HepG2 (cell line): ENCODE measurements at regions not wholly inside any gene's neighbourhood (a gene's known extent, or its start where the extent isn't known, plus 50 kb on each side); places are given as distances from the start of the nearest gene placed in this dataset.

Experiments used
- ATAC-seq: fragments of 200-7000 bp; cut with Tn5 transposase; 3 replicates; pipeline ENCODE4 v1.9.1; 2020; ENCODE audit warnings: mild to moderate bottlenecking, moderate library complexity
- BruUV-seq: library from RNA; stranded (reverse); fragments of 400-500 nt; replicated peaks from 2 replicates; lab custom pipeline; 2021; lab: Mats Ljungman, UMichigan
- CTCF ChIA-PET: fragments of 300-600 bp; formaldehyde crosslinking; extraction: SDS; loops from one replicate; lab custom pipeline; 2021; ENCODE audit warnings: low total read pairs, inconsistent platforms, low intra/inter-chr PET ratio; lab: Yijun Ruan, JAX
- POLR2A ChIA-PET: fragments of 350-600 bp; sonication (Branson Sonifier 250); formaldehyde crosslinking; loops from one replicate; lab custom pipeline; 2020; ENCODE audit warnings: antibody characterized with exemption, inconsistent platforms; lab: Yijun Ruan, JAX
- DNase-seq: peaks from one replicate; pipeline ENCODE4 v3.0.0-alpha.2; 2015; ENCODE audit warnings: low spot score
- FAIRE-seq: peaks from 3 replicates; lab custom pipeline; 2011; peaks lifted over from hg19 to GRCh38; lab: Jason Lieb, UNC
- H2AFZ ChIP-seq: one replicate; pipeline ENCODE4 v1.6.1; 2011; ENCODE audit warnings: low read length, inconsistent platforms
- H3K27ac ChIP-seq: fragments of 300-600 bp; 3 replicates; pipeline ENCODE4 v1.8.0; 2011; ENCODE audit warnings: mixed run types, mild to moderate bottlenecking, mixed read lengths, low read length, inconsistent platforms; ENCODE audit not compliant: insufficient read depth; ENCODE audit errors: extremely low read length
- H3K27me3 ChIP-seq, 2 experiments: fragments of 200-600 bp in 1 of 2; 2 replicates in 1 of 2; 3 replicates in 1 of 2; pipeline versions ENCODE4 v1.6.0 to v1.8.0; 2011; ENCODE audit warnings: low read length in 2 of 2, mild to moderate bottlenecking in 2 of 2, moderate library complexity in 2 of 2, inconsistent platforms in 1 of 2; ENCODE audit not compliant: insufficient read depth in 2 of 2, control insufficient read depth in 1 of 2
- H3K36me3 ChIP-seq, 2 experiments: fragments of 200-600 bp in 1 of 2; replicated peaks in 1 of 2; 2 replicates in 1 of 2; 3 replicates in 1 of 2; pipeline versions ENCODE4 v1.5.1 to v1.8.0; 2011; ENCODE audit warnings: low read length in 2 of 2, inconsistent platforms in 1 of 2; ENCODE audit not compliant: insufficient read depth in 2 of 2, control insufficient read depth in 1 of 2
- H3K4me1 ChIP-seq: 2 replicates; pipeline ENCODE4 v1.5.1; 2012; ENCODE audit warnings: low read length, inconsistent platforms; ENCODE audit not compliant: insufficient read depth
- H3K4me2 ChIP-seq: 2 replicates; pipeline ENCODE4 v1.6.0; 2011; ENCODE audit warnings: low read depth, low read length, inconsistent platforms
- H3K4me3 ChIP-seq, 3 experiments: fragments of 200-600 bp in 1 of 3; sonication (generic), shearing (Covaris generic) in 1 of 3; replicated peaks in 1 of 3; 2 replicates each; pipeline ENCODE4 v1.5.1; 2011 to 2016; ENCODE audit warnings: low read length in 3 of 3, inconsistent platforms in 2 of 3, low read depth in 2 of 3, mild to moderate bottlenecking in 2 of 3, control low read depth in 1 of 3, mixed read lengths in 1 of 3; ENCODE audit not compliant: insufficient read depth in 1 of 3
- H3K79me2 ChIP-seq: one replicate; pipeline ENCODE4 v1.6.1; 2011; ENCODE audit warnings: low read length, inconsistent platforms; ENCODE audit not compliant: insufficient read depth
- H3K9ac ChIP-seq: 2 replicates; pipeline ENCODE4 v1.6.0; 2011; ENCODE audit warnings: mild to moderate bottlenecking, low read depth, low read length, inconsistent platforms; ENCODE audit not compliant: insufficient read depth
- H3K9me3 ChIP-seq: 2 replicates; pipeline ENCODE4 v1.5.1; 2012; ENCODE audit warnings: mild to moderate bottlenecking, low read length
- H4K20me1 ChIP-seq: 2 replicates; pipeline ENCODE4 v1.6.0; 2011; ENCODE audit warnings: inconsistent platforms, mild to moderate bottlenecking, low read length, moderate library complexity; ENCODE audit not compliant: insufficient read depth
- ATF7-NPFF ChIP-seq: sonication (generic); formaldehyde crosslinking; IDR thresholded peaks from 2 replicates; pipeline ENCODE4 v1.8.1; 2023; ENCODE audit warnings: mild to moderate bottlenecking, low read depth, missing genetic modification reagents, moderate library complexity
- CREM ChIP-seq, 2 experiments: sonication (generic) in 1 of 2; formaldehyde crosslinking in 1 of 2; IDR thresholded peaks; 2 replicates each; pipeline versions ENCODE4 v1.4.0 to v1.6.1; 2016 to 2020; ENCODE audit warnings: antibody characterized with exemption in 1 of 2, mild to moderate bottlenecking in 1 of 2, missing genetic modification reagents in 1 of 2
- EEA1 ChIP-seq: sonication (generic); formaldehyde crosslinking; IDR thresholded peaks from 2 replicates; pipeline ENCODE4 v1.5.1; 2020; ENCODE audit warnings: mild to moderate bottlenecking, missing genetic modification reagents, borderline replicate concordance
- FOXP4 ChIP-seq: sonication (generic); formaldehyde crosslinking; IDR thresholded peaks from 2 replicates; pipeline ENCODE4 v1.4.0; 2020; ENCODE audit warnings: missing genetic modification reagents
- HIVEP1 ChIP-seq: sonication (generic); formaldehyde crosslinking; IDR thresholded peaks from 2 replicates; pipeline ENCODE4 v1.4.0; 2020; ENCODE audit warnings: mild to moderate bottlenecking, missing genetic modification reagents
- HNRNPH1 ChIP-seq: fragments of 200-400 bp; formaldehyde crosslinking; optimal IDR thresholded peaks from 2 replicates; pipeline ENCODE3; 2017; ENCODE audit warnings: mild to moderate bottlenecking, low read depth, low read length
- IRF2 ChIP-seq: IDR thresholded peaks from 2 replicates; pipeline ENCODE4 v1.6.1; 2018; ENCODE audit warnings: missing genetic modification reagents, missing compliant biosample characterization
- ISX ChIP-seq: sonication (generic); formaldehyde crosslinking; conservative IDR thresholded peaks from 2 replicates; pipeline ENCODE4 v1.5.0; 2020; ENCODE audit warnings: missing genetic modification reagents
- KAT2B ChIP-seq: fragments of 150-350 bp; IDR thresholded peaks from 2 replicates; pipeline ENCODE4 v1.6.1; 2014; ENCODE audit warnings: low read depth, low read length, borderline replicate concordance
- PAX8 ChIP-seq: sonication (generic); formaldehyde crosslinking; IDR thresholded peaks from 2 replicates; pipeline ENCODE4 v1.8.0; 2022; ENCODE audit warnings: mild to moderate bottlenecking, missing genetic modification reagents, borderline replicate concordance
- RBFOX2 ChIP-seq: fragments of 200-400 bp; formaldehyde crosslinking; IDR thresholded peaks from 2 replicates; pipeline ENCODE4 v1.6.1; 2017; ENCODE audit warnings: low read depth, mild to moderate bottlenecking, low read length
- RBM39 ChIP-seq: fragments of 200-400 bp; formaldehyde crosslinking; IDR thresholded peaks from one replicate; pipeline ENCODE4 v1.6.1; 2018; ENCODE audit warnings: antibody characterized with exemption, mild to moderate bottlenecking, low read depth, low read length; ENCODE audit not compliant: poor library complexity, severe bottlenecking
- RFX5 ChIP-seq: IDR thresholded peaks from 2 replicates; pipeline ENCODE4 v1.6.1; 2011; ENCODE audit warnings: low read depth, low read length, improper control_type of control experiment
- TIGD3 ChIP-seq: sonication (generic); formaldehyde crosslinking; IDR thresholded peaks from 2 replicates; pipeline ENCODE4 v1.5.1; 2020; ENCODE audit warnings: mild to moderate bottlenecking, missing genetic modification reagents, borderline replicate concordance
- ZNF567 ChIP-seq: sonication (generic); formaldehyde crosslinking; IDR thresholded peaks from 2 replicates; pipeline ENCODE4 v1.8.1; 2023; ENCODE audit warnings: mild to moderate bottlenecking, missing genetic modification reagents, borderline replicate concordance
- ZNF710 ChIP-seq: sonication (generic); formaldehyde crosslinking; IDR thresholded peaks from 2 replicates; pipeline ENCODE4 v1.5.0; 2020; ENCODE audit warnings: mild to moderate bottlenecking, missing genetic modification reagents, borderline replicate concordance
- WGBS: methylation state at CpG from one replicate; pipeline ENCODE4 v1.1.6; 2017; ENCODE audit warnings: low lambda C conversion rate; 5-methylcytosine and 5-hydroxymethylcytosine counted together
- in situ Hi-C: cut with HindIII; loops from 2 replicates; pipeline ENCODE4 v1.10.0; 2017; ENCODE audit warnings: low pct_unique_long_range_greater_than_20kb; ENCODE audit not compliant: extremely low pct_ligation_motif_present
- intact Hi-C: fragments of 100-400 bp; cut with micrococcal nuclease; formaldehyde crosslinking; loops from one replicate; pipeline ENCODE4 v1.10.0; 2022; ENCODE audit not compliant: unreplicated experiment

GRCh38 chr12:93974252-93974651 lies 174.1 kb upstream of the PLXNC1 start (continued):
- no peak for TF ChIP-seq TIGD3 (CRISPR knock-in tag)
- no peak for TF ChIP-seq IRF2 (CRISPR knock-in tag)
- TF ChIP-seq KAT2B = no peak
- TF ChIP-seq ZNF567 (CRISPR knock-in tag) = no peak
- TF ChIP-seq ISX (CRISPR knock-in tag) = no peak
- TF ChIP-seq HNRNPH1 = no peak
- TF ChIP-seq FOXP4 (CRISPR knock-in tag) = no peak
- no peak for TF ChIP-seq EEA1 (CRISPR knock-in tag)
- no peak for TF ChIP-seq CREM (IDR thresholded peaks at IDR 0.05)
- TF ChIP-seq CREM (CRISPR knock-in tag; IDR thresholded peaks at IDR 0.05) = no peak
- TF ChIP-seq PAX8 (CRISPR knock-in tag) = no peak
- TF ChIP-seq RBFOX2 = no peak

- in situ Hi-C loops = no loop called here
- no TSS peak for BruUV-seq
- WGBS = 17% methylated on average over 2 of the region's 2 CpGs
- POLR2A ChIA-PET = no interaction called here
- peaks cover 0 to 15% of the 10 kb centered on the region in 2 experiments; a peak in 3 of 5 replicates for H3K27me3 ChIP-seq
- H3K4me3 ChIP-seq = no peak overlapping the region
- H3K79me2 ChIP-seq = no peaks in the 10 kb centered on the region
- intact Hi-C loops = no loop called here
- DNase-seq = no peak
- no peak overlapping the region for H3K4me2 ChIP-seq
- no peak for ATAC-seq
- FAIRE-seq = no peak
- no peak overlapping the region for H2AFZ ChIP-seq
- peaks cover 6% of the 10 kb centered on the region; the same call in 1 of the 2 replicates for H3K9me3 ChIP-seq
- no peak overlapping the region for H3K27ac ChIP-seq
- H3K36me3 ChIP-seq = no peaks in the 10 kb centered on the region
- no peaks in the 10 kb centered on the region for H4K20me1 ChIP-seq
- no peak overlapping the region for H3K9ac ChIP-seq
- H3K4me1 ChIP-seq = no peaks in the 10 kb centered on the region
- CTCF ChIA-PET = no interaction called here
- no peak for TF ChIP-seq ZNF710 (CRISPR knock-in tag)
- no peak for TF ChIP-seq RBM39
- no peak for TF ChIP-seq RFX5
- no peak for TF ChIP-seq ATF7-NPFF (CRISPR knock-in tag)
- no peak for TF ChIP-seq HIVEP1 (CRISPR knock-in tag)
Measured at GRCh38 chr12:93976024-93976423, 172.4 kb upstream of the PLXNC1 start.
